T-helper 9 cell (primary cell): ENCODE measurements at regions not wholly inside any gene's neighbourhood (a gene's known extent, or its start where the extent isn't known, plus 50 kb on each side); places are given as distances from the start of the nearest gene placed in this dataset.
"Not testable (repeated sequence)": the region's sequence is repeated elsewhere in the genome, so short reads cannot be mapped to it uniquely, and the experiment has no call there.

Experiments
- DNase-seq: peaks from one replicate; pipeline ENCODE4 v3.0.0-alpha.2; 2020

- not testable (repeated sequence) for DNase-seq
Observed at GRCh38 chr2:240243049-240243448, 102.6 kb upstream of the OTOS start.

DNA sequence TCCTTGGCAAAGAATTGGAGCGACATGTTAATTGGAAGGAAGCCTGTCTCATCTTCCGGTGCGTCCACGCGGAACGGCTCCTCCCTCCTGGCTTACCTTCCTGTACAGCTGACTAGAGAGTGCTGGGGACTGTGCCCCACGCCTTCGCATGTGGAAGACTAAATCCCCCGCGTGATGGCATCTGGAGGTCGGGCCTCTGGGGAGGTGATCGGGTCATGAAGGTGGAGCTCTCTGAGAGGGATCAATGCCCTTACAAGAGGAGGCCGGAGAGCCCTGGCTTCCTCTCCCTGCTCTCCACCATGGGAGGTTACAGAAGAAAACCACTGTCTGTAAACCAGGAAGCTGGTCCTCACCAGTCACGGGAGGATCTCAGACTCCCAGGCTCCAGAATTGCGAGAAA is 104.1 kb upstream of the OTOS start:
- no peak for DNase-seq

DNA sequence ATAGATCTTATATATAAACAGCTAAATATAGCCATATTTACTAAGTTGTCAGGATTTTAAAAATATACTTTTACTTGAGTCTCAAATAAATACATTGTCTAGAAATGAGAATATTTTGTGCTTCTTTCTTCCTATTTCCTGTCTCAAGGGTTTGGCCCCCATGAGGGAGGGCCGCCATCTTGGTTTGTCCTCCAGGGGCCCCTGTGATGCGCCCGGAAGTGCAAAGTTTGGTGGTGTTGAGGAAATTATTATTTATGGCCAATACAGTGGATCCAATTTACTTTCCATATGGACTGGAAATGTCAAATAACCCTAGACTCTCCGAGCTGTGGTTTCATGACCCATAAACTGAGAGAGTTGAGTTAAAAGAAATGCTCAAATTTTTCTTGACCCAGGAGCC is 104.7 kb upstream of the OTOS start:
- DNase-seq: no peak

DNA sequence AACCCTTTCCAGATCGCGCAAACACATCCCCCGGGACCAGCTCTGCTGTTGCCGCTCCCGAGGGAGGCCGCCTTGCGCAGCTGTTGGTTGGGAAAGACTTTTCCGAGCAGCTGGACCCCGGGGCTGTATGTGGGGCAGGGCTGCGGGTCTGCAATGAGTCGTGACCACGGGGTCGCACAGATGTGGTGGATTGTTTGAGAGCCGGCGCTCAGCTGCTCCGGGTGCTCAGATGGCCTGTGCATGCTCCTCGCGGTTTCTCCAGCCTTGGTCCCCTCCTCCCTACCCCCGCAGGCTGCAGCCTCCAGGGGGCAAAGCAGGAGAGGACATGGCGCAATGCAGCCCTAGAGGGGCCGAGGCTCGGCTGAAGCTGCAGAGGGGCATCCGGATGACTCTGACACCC is 105.2 kb upstream of the OTOS start:
- no peak for DNase-seq

DNA sequence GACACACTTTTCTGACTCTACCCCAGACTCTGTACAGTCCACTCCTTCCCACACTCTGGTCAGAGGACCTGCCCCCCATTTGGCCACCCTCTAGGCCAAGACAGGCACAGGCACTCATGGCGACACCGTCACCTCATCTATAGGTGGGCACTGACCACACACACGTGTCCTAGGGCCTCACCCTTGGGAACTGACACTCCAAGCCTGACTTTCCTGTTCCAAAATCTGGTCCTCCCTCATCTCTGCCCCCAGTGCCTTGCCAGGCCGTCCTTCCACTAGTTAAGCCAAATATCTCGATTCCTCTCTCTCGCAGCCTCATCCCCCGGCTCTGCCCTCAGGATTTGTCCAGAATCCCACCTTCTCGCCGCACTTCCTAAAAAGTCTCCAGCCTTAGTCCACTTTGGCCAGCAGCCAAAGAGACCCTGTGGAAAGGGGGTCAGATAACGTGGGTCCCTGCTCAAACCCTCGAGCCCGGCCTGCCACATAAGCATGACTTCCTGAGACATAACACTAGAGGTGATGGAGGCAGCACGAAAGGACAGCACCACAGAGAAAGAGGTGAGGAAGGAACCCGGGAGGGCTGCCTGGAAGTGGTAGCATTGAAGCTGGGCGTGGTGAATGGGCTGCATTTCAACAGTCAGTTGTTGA is 105.8 kb upstream of the OTOS start:
- DNase-seq: no peak

DNA sequence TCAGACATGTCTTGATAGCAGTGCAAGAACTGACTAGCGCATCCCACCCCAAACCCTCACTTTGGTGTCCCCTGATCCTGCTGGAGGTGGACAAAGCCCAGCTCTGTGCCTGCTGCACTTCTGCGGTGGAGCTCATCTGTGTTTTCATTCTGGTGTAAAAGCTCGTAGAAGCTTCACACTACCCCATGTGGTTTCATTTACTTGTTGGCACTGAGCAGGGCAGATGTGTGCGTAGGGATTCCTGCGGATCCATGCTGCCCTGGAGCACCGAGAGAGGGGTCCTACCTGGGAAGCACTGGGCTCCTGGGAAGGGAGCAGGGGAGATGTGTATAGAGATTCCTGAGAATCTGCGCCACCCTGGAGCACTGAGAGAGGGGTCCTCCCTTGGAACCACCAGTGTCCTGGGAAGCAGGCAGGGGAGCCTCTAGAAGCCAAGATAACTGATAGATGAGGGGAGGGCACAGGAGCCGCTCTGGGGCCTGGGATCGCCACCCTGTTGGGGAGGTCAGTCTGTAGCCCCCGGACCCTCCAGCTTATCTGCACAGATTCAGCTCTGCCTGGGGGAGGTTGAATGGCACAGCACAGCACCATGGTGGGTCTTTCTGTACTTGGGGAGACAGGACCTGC is 106.9 kb upstream of the OTOS start:
- DNase-seq: no peak

DNA sequence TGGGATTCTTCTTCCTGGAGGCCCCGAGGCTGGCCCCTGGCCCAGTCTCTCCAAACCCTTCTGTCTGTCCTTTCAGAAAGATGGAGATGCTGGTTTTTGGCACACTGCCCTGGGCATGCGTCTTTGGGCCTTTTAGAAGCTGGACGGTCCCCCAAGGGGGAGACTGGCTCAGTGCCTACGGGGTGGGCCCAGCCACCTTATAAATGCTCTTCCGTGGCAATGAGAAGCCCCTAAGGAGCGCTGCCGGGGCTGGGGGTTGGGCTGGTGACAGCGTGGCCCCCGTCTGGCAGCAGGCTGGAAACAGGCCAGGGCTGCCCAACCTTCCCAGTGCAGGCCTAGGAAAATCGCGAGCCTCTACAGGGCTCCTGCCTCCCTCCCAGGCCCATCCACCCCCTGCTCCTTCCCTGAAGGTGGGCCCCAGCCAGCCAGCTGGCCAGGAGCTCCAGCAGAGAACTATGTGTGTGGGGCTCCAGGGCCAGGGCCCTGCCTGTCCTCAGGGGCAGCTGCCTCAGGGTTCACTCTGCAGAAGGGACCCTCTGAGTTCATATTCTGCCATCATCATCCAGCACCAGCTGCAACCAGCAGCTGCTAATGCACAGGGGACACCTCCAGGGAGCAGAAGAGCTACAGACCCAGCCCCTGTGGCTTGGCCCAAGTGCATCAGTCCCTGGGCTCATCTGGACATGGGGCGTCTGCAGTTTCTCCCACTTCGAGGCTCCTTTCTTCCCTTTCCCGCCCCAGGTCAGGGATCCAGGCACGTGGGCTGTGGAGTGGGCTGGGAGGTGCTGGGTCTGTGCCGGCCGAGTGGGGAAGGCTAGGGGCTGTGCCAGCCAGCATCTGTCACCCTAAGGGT is 107.6 kb upstream of the OTOS start:
- no peak for DNase-seq

DNA sequence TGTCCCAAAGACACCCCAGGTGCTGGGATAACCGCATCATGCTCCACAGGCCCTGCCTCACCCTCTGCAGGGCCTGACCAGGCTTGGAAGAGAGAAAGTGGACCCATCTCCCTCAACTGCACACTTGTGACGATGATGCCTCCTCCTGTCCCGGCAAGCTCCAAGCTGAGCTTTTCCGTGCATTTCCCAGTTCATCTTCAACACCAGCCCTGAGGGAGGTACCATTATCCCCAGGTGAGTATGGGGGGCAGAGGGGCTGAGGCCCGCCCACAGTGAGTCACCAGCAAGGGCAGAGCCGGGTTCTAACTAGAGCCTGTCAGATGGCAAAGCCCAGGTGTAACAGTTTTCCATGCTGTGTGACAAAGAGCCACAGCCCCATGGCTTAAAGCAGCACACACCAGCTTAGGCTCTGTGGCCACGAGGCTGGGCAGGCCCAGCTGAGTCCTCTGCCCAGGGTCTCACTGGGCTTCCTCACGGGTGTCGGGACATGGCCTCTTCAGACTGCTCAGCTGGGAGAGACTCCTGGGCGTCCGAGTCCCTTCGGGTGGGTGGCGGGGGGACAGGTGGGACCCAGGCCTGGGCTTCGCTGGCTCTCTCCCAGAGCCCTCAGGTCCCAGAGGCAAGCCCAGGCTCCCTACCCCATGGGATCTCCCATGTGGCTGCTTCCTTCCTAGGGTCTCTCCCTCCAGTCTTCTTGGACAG is 108.4 kb upstream of the OTOS start:
- no peak for DNase-seq

DNA sequence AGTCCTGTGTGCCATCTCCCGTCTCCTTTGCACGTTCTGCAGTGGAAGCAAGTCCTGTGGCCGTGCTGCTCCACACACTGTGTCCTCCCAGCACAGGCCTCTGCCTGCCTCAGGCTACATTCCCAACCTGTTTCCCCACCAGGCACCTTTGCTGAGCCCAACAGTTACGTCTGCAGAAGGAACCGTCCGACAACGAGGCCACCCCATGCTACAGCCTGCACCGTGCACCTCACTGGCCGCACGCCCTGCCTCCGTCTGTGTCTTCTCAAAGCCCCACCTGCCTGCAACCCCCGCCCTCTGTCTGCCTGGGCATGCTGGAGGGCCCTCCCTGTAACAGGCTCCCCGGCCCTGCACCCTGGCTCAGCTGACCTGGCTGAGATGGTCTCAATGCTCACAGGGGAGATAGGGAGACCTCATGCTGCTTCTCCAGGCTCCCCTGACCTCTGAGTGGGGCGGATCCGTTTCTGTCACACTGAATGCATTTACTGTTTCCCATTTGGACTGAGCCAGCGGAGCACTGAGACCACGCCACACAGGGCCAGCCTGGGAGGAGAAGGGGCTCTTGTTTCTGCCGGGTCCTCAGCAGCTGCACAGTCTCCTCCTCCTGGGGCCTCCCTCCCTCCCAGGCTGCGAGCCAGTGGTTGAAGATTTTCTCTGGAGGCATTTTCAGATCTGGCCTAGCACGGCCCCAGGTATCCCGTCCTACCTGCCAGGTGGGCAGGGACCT is 109.1 kb upstream of the OTOS start:
- DNase-seq: no peak

DNA sequence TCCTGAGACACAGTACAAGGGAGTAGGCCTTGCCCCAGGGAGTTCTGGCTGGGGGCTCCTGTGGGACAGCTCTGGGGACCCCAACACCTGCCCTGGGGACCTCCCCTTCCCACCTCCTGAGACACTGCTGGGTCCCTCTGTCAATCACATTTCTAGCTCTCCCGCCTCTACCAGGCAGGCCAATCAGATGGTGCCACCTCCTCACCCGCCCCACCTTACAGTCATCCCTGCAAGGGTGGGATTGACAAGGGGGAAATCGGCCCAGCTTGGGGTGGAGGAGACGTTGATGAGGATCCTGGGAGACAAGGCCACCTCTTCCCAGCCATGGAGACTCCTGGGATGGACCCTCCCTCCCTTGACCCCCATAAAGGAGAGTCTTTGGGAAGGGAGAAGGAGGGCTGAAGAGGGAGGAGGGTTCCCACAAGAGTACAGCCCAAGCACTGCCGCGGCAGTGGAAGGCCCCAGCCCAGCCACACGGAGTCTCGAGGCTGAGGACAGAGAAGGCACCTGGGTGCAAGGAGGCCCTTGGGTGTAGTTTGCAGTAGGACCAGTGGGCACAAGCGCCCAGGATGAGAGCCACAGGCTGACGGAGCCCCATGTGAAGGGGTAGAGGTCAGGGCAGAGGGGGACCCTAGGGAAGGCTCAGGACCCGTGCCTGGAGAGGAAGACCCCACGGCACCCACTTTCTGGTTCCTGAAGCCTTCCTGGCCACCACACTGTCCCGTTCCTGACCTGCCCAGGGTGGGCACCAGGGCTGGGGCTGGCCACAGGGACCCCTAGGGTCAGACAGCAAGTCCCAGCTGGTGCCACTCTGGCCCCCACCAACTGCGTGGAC is 109.9 kb upstream of the OTOS start:
- DNase-seq: no peak

- DNase-seq: no peak
Observed at GRCh38 chr2:240250985-240251847, 110.8 kb upstream of the OTOS start.

GRCh38 chr2:240251848-240252190 is 111.4 kb upstream of the OTOS start:
- DNase-seq: no peak

GRCh38 chr2:240252191-240252871 is 111.9 kb upstream of the OTOS start:
- no peak for DNase-seq

DNA sequence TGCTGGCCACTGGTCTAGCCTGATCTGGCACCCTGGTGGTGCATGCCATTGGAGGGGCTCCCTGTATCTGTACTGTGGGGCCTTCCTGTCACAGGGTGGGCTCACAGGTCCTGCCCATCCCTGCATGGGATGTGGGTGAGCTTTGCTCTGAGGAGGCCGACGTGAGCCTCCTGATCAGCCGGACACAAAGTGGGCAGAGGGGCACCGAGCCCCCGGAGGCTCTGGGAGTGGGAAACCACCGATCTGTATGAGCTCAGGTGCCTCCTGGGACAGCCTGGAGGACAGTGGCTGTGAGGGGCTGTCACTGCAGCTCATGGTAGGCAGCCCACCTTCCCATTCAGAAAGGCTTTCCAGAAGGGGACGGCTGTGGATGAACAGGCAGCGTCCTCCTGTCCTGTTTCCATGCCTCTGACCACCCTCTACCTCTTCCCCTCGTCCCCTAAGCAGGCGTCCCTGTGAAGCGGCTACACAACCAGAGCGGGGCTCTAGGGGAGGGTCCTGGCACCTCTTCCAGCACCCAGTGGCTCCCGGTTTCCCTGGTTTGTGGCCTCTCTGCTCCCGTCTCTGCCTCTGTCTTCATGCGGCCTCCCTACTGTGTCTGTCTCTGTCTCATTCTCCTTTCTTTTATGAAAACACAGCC is 112.5 kb upstream of the OTOS start:
- DNase-seq: no peak

DNA sequence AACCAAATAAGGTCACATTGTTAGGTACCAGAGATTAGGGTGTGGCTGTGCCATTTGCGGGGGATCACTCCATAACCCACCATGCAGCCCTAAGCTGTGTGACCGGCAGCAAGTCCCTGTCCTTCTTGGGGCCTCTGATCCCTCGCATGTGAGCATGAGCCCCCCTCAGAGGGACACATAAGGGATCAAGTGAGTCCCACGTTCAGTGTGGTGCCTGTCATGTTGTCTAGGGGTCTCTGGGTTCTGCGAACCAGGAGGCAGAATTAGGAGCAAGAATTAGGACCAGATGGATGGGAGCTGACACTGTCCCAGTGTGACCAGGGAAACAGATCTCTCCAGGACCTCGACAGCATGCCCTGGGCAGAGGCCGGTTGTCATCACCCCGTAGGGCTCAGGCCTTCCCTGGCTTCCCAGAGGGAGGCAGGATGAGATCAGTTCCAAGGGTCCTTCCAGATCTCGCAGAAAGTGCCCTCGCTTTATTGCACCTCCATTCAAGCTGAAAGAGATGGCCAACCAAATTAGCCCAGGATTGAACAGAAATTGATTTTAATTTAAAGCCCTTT is 113.2 kb upstream of the OTOS start:
- DNase-seq: no peak

DNA sequence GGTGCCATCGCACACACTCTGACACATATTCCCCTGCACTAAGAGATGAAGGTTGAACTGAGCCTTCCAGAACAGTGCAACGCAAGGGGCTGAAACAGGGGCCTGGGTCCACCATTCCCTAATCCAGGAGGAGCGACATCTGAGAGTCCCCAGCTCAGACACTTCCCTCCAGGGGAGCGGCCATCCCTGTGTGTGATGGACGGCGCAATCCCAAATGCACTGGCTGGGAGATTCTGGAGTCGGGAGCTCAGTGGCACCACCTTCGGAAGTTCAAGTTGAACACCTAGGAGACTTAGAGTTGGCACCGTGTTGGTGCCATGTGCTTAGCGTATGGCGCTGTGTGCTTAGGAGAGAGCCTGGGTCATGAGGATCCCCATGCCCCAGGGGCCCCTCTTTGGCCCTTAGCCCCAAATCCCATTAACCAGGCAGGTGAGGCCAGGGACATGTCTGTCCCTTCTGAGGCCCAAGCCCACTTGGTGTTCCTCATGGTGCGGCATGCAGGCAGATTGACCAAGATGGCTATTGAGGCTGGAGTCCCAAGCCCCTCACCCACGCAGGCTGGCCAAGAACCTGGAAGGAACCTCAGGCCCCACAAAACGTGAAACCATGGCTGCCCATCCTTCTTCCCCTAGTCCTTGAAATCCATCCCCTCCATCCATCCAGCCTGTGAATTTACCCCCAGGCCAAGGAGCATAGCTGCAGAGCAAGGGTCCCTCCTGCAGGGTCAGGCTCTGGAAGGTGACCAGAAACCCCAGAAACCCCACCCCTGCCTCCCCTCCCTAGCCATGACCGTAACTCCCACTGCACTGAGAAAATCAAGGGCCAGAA is 114.1 kb upstream of the OTOS start:
- no peak for DNase-seq

GRCh38 chr2:240255165-240255491 is 114.7 kb upstream of the OTOS start:
- DNase-seq: no peak
